ENCODE measurements at regions not wholly inside any gene's neighbourhood (a gene's known extent, or its start where the extent isn't known, plus 50 kb on each side); places are given as distances from the start of the nearest gene placed in this dataset.

DNA sequence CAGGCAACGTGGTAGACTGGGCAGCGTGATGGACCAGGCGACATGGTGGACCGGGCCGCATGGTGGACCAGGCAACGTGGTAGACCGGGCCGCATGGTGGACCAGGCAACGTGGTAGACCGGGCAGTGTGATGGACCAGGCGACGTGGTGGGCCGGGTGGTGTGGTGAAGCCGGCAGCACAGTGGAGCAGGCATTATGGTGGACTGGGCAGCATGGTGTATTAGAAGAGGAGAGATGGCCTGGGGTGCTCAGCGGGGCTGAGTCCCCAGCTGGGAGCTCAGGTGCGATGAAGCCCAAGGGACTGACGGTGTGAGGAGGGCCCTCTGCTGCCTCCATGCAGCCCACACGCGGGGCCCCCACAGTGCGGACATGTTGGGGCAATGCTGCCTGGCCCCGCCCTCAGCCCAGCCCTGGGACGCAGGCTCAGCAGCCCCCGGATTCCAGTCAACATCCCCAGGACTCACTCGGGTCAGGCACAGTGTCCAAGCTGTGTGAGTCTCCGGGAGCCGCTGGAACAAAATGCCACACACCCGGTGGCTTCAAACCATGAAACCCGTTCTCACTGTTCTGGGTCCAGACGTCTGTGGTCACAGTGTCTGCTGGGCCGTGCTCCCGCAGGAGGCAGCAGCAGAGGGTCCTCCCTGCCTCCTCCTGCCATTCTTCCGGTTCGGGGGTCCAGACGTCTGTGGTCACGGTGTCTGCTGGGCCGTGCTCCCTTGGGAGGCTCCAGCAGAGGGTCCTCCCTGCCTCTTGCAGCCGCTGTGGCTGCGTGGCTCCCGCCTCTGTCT, 1084.9 kb downstream of the BRD1 start:
- DNase-seq = no peak

- no peak for DNase-seq
Measured at GRCh38 chr22:48742191-48742555, 1085.5 kb downstream of the BRD1 start.

GRCh38 chr22:48741540-48741939, 1086.1 kb downstream of the BRD1 start:
- DNase-seq = no peak

DNA sequence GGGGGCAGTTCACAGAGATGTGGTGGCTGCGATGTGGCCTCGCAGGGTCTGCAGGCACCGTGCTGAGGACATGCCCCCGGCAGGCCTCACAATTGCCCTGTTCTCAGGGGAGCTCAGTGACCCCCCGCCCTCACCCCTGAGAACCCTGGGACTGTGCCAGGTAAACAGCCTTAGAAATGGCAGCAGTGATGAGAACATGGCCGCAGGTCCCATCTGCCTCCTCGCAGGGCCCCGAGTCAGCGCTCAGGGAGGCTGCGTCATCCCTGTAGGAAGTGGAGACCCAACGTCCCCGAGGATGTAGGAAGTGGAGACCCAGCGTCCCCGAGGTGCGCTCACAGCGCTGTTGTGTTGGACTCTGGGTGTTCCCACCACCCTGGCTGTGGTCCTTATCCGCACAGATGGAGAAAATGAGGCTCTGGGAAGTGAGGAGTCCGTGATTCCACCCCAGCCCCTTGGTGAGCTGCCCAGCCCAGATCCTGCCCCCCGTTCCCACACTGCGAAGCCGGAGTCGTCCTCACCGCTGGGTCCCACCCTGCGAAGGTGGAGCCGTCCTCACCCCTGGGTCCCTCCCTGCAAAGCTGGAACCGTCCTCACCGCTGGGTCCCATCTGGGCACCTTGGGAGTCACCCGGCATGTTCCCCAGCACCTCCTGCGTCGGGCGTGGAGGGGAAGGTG, 1086.8 kb downstream of the BRD1 start:
- DNase-seq = no peak

GRCh38 chr22:48740086-48740730, 1087.5 kb downstream of the BRD1 start:
- DNase-seq = no peak

DNA sequence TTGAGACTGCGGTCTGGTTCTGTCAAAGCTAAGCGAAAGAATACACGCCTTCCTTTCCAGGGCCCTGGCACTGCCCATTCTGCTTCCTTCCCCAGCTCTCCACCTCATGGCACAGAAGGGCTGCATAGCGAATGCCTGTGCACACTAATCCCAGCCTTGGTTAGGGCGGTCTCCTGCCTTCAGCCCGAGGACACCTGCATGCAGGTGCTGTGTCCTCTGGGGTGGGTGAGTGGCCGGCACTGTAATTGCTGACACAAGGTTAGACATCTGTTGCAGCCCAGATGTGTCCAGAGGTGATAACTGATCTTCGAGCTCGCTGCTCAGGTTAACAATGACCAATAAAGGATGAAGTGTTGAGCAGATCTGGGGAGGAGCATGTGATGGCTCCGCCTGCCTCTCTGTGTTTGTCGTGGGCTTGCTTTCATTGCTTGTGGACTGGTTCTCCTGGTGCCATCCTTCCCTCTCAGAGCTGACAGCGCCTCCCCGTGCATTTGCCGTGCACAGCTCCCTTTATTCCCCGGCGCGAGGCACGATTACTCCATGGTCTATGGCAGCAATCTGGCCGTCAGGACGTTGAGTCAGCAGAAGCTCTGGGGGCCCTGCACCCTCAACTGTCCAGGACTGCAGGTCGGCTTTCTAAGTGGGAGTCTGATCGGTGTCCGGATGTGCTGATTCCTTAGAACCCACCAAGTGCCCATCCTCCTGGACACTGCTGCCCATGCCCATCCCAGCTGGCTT, 1088.2 kb downstream of the BRD1 start:
- DNase-seq = no peak

GRCh38 chr22:48738204-48738980, 1089.3 kb downstream of the BRD1 start:
- DNase-seq = no peak

DNA sequence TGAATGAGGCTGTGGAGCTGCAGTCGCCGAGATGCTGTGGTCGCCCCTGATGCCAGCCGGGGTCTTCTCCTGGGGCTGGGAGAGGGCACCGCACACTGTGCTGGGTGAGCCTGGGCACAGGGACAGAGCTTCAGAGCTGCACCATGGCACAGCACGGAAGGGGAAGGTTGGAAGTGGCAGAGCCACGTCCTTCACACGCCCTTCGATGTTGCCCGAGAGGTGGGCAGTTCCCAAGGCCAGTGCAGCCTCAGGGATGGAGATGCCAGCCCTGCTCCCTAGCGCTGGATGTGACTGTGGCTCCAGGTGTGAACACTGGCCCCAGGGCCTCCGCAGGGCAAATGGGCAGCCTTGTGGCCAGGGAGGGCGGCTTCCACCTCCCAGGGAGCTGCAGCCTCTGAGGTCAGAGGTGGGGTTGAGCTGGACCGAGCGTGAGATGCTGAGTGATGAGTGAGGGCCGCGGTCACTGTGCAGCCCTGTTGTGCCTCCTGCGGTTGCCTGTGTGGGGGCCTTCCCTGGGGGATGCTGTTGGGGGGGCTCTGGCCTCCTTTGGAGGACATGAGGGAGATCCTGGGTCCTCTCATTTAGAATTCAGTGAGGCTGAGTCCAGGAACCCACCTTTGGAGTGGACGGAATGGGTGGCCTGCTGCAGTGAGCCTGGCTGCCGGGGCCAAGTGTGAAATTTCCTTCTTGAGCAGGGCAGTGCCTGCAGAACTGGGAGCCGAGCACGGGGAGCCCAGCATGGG, 1090.0 kb downstream of the BRD1 start:
- no peak for DNase-seq

DNA sequence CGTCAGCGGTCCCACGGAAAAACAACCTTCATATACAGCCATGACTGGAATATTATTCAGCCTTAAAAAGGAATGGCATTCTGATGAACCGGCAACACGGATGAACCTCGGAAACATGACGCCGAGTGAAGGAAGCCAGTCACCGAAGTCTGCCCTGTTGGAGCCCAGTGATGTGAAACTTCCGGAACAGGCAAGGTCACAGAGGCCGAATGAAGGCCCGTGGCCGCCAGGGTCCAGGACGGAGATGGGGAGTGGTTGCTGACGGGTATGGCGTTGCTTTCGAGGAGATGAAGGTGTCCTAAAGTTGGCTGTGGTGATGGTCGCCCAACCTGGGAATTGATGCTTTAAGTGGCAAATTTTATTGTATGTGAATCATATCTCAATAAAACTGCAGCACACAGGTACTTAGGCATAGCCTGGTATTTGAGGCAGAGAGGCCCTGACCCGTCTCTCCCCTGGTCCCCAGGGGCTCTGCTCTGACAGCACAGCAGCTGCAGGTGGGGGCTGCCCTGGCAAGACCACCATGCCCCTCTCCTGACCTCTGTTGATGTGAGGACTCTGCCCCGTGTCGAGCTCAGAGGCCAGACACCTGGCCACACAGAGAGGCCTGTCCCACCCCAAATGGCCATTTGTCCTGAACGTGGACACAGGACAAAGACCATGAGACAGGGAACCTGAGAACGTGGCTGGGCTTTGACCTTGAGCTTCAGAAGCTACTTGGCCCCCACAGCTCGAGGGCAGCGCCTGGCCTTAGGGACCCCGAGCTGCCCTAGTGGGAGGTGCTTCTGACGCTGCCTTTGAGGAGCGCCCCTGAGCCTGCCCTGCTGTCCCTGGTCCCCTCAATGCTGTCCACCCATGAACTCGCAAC, 1090.8 kb downstream of the BRD1 start:
- DNase-seq = no peak

- DNase-seq = no peak
Measured at GRCh38 chr22:48734961-48735360, 1092.7 kb downstream of the BRD1 start.

GRCh38 chr22:48734359-48734758, 1093.3 kb downstream of the BRD1 start:
- no peak for DNase-seq

GRCh38 chr22:48729499-48730171, 1098.0 kb downstream of the BRD1 start:
- no peak for DNase-seq

DNA sequence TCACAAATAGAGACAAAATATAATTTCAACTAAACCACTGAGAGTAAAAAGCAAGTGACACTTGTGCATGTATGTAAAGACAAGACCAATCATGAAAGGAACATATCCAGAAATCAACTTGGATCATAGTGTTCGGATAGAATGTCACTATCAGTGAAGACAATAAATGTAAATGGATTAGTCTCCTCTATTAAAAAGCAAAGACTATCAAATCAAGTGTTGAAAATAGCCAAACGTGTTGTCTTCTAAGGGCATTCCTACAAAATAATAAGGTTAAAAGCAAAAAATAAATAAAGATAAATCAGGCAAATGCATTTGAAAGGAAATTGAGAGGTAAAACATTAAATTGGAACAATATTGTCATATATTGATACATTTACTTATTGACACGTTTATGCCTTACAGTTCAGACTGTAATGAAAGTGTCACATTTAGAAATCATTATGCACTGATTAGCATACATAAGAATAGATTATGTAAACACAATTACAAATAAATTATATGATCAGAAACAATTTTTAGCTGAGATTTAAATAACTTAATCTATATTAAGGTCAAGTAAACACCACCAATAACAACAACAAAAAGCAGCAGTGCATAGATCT, 1100.1 kb downstream of the BRD1 start:
- DNase-seq = no peak

GRCh38 chr22:48724899-48725298, 1102.8 kb downstream of the BRD1 start:
- no peak for DNase-seq

GRCh38 chr22:48722661-48723060, 1105.0 kb downstream of the BRD1 start:
- DNase-seq = no peak

- no peak for DNase-seq
Measured at GRCh38 chr22:48721395-48721669, 1106.3 kb downstream of the BRD1 start.

GRCh38 chr22:48720662-48721394, 1106.8 kb downstream of the BRD1 start:
- DNase-seq = no peak

GRCh38 chr22:48719978-48720661, 1107.6 kb downstream of the BRD1 start:
- no peak for DNase-seq
